ENCODE measurements at regions not wholly inside any gene's neighbourhood (a gene's known extent, or its start where the extent isn't known, plus 50 kb on each side); places are given as distances from the start of the nearest gene placed in this dataset.
A peak's percentile ranks its signal among the peaks of the same experiment; 100 is the strongest.

GRCh38 chr2:64328415-64328722, 125.6 kb upstream of the LGALSL start:
- intact Hi-C loops (cut with micrococcal nuclease): loop anchor here (5.0 to 10.0 kb wide), 2 partner anchors 194 to 281 kb away; no protein-coding TSS in a partner anchor
- H3K4me1 Mint-ChIP-seq: peaks cover 28% of the 10 kb centered on the region
- peaks cover 12 to 14% of the 10 kb centered on the region in 2 donors for H3K4me1 ChIP-seq (ENCODE audit: control insufficient read depth in 1 of 2, insufficient read depth in 2 of 2, low read length in 2 of 2)

GRCh38 chr2:64328756-64329155, 125.2 kb upstream of the LGALSL start:
- no peak overlapping the region for H3K27ac ChIP-seq (ENCODE audit: low read depth in 1 of 2, low read length in 2 of 2)
- no peaks in the 10 kb centered on the region for H3K79me2 ChIP-seq (ENCODE audit: insufficient read depth, low read length)
- H3K4me1 Mint-ChIP-seq: peaks cover 25% of the 10 kb centered on the region
- H3K4me1 ChIP-seq (ENCODE audit: control insufficient read depth in 1 of 2, insufficient read depth in 2 of 2, low read length in 2 of 2): peaks cover 12 to 14% of the 10 kb centered on the region in 2 donors
- no peaks in the 10 kb centered on the region for H3K27me3 ChIP-seq (ENCODE audit: control insufficient read depth in 2 of 2, insufficient read depth in 2 of 2, low read length in 2 of 2)
- H3K4me3 ChIP-seq (replicated peaks in 1 of 3; ENCODE audit: low read depth in 2 of 3, low read length in 3 of 3): no peak overlapping the region
- intact Hi-C loops (cut with micrococcal nuclease): loop anchor here (5.0 to 10.0 kb wide), 2 partner anchors 194 to 281 kb away; no protein-coding TSS in a partner anchor
- TF ChIP-seq CTCF (IDR thresholded peaks at IDR 0.05): no peak
- no peak overlapping the region for H3K4me2 ChIP-seq (replicated peaks; ENCODE audit: extremely low read depth, low read length, poor library complexity, severe bottlenecking)
- H3K9me3 Mint-ChIP-seq: peaks cover 0 to 1% (median 0%) of the 10 kb centered on the region in 7 donors
- no peak overlapping the region for H2AFZ ChIP-seq (ENCODE audit: insufficient read depth, low read depth, low read length, poor library complexity, severe bottlenecking)
- WGBS (ENCODE audit: insufficient coverage): 86% methylated on average over 1 of the region's 3 CpGs
- H3K36me3 Mint-ChIP-seq: no peaks in the 10 kb centered on the region
- peaks cover 0 to 7% (median 2%) of the 10 kb centered on the region in 3 donors for H3K27me3 Mint-ChIP-seq (ENCODE audit: low read depth in 3 of 3)
- H3K9ac ChIP-seq (ENCODE audit: insufficient read depth, low read length, poor library complexity, severe bottlenecking): no peak overlapping the region
- DNase-seq: no peak
- no peaks in the 10 kb centered on the region for H3K9me3 ChIP-seq (replicated peaks in 1 of 2; ENCODE audit: control insufficient read depth in 1 of 2, insufficient read depth in 1 of 2, low read length in 2 of 2)
- H3K36me3 ChIP-seq (replicated peaks in 1 of 2; ENCODE audit: control insufficient read depth in 1 of 2, insufficient read depth in 2 of 2, low read length in 2 of 2): no peaks in the 10 kb centered on the region
- no peak overlapping the region for H3K27ac Mint-ChIP-seq
- H4K20me1 ChIP-seq (ENCODE audit: insufficient read depth, low read length): no peaks in the 10 kb centered on the region
- H3K4me3 Mint-ChIP-seq: no peak overlapping the region

More at GRCh38 chr2:64328415-64328722, 125.6 kb upstream of the LGALSL start:
- TF ChIP-seq CTCF (IDR thresholded peaks at IDR 0.05): no peak
- no peaks in the 10 kb centered on the region for H3K36me3 ChIP-seq (replicated peaks in 1 of 2; ENCODE audit: control insufficient read depth in 1 of 2, insufficient read depth in 2 of 2, low read length in 2 of 2)
- H3K9ac ChIP-seq (ENCODE audit: insufficient read depth, low read length, poor library complexity, severe bottlenecking): no peak overlapping the region
- no peak overlapping the region for H3K4me3 Mint-ChIP-seq
- no peak for DNase-seq
- peaks cover 0 to 1% (median 0%) of the 10 kb centered on the region in 7 donors for H3K9me3 Mint-ChIP-seq
- no peaks in the 10 kb centered on the region for H3K9me3 ChIP-seq (replicated peaks in 1 of 2; ENCODE audit: control insufficient read depth in 1 of 2, insufficient read depth in 1 of 2, low read length in 2 of 2)
- H3K27me3 Mint-ChIP-seq (ENCODE audit: low read depth in 3 of 3): peaks cover 0 to 7% (median 2%) of the 10 kb centered on the region in 3 donors
- H3K27ac ChIP-seq (ENCODE audit: low read depth in 1 of 2, low read length in 2 of 2): no peak overlapping the region
- H3K36me3 Mint-ChIP-seq: no peaks in the 10 kb centered on the region
- no peaks in the 10 kb centered on the region for H3K79me2 ChIP-seq (ENCODE audit: insufficient read depth, low read length)
- 91% methylated on average over 4 of the region's 8 CpGs for WGBS (ENCODE audit: insufficient coverage)
- H4K20me1 ChIP-seq (ENCODE audit: insufficient read depth, low read length): no peaks in the 10 kb centered on the region
- peak overlapping the region; percentile 76 for H2AFZ ChIP-seq (ENCODE audit: insufficient read depth, low read depth, low read length, poor library complexity, severe bottlenecking)
- H3K4me2 ChIP-seq (replicated peaks; ENCODE audit: extremely low read depth, low read length, poor library complexity, severe bottlenecking): no peak overlapping the region
- peak overlapping the region in 2 of 7 donors; percentile 48 to 98 for H3K27ac Mint-ChIP-seq
- H3K27me3 ChIP-seq (ENCODE audit: control insufficient read depth in 2 of 2, insufficient read depth in 2 of 2, low read length in 2 of 2): no peaks in the 10 kb centered on the region
- H3K4me3 ChIP-seq (replicated peaks in 1 of 3; ENCODE audit: low read depth in 2 of 3, low read length in 3 of 3): no peak overlapping the region
